ENCODE measurements at regions not wholly inside any gene's neighbourhood (a gene's known extent, or its start where the extent isn't known, plus 50 kb on each side); places are given as distances from the start of the nearest gene placed in this dataset.

DNA sequence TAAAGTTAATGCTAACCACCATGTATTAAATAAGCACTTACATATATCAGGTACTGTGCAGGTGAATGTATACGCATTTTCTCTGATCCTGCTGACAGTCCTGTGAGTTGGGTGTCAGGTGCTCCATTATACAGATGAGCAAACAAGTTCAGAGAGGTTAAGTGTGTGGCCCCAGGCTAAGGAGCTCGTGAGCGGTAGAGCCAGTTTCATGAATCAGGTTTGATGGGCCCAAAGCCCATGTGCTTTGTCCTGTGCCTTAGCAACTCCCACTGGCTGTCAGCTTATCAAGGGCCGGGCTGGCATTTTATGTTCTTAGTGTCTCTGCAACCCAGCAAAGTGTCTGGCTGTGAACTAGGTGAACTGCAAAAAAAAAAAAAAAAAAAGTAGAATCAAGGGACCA is 701.2 kb upstream of the TBX3 start:
- TF ChIP-seq, protein P1, sequence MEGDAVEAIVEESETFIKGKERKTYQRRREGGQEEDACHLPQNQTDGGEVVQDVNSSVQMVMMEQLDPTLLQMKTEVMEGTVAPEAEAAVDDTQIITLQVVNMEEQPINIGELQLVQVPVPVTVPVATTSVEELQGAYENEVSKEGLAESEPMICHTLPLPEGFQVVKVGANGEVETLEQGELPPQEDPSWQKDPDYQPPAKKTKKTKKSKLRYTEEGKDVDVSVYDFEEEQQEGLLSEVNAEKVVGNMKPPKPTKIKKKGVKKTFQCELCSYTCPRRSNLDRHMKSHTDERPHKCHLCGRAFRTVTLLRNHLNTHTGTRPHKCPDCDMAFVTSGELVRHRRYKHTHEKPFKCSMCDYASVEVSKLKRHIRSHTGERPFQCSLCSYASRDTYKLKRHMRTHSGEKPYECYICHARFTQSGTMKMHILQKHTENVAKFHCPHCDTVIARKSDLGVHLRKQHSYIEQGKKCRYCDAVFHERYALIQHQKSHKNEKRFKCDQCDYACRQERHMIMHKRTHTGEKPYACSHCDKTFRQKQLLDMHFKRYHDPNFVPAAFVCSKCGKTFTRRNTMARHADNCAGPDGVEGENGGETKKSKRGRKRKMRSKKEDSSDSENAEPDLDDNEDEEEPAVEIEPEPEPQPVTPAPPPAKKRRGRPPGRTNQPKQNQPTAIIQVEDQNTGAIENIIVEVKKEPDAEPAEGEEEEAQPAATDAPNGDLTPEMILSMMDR (IDR thresholded peaks at IDR 0.05; ENCODE audit: poor library complexity), result no peak
- TF ChIP-seq EZH2 (IDR thresholded peaks at IDR 0.05; ENCODE audit: borderline replicate concordance) (no peak), EZH2phosphoT487 (IDR thresholded peaks at IDR 0.05; ENCODE audit: low read depth, severe bottlenecking, unreplicated experiment) (no peak)

Measured in hepatocyte (in vitro differentiated cells).